ENCODE measurements at regions not wholly inside any gene's neighbourhood (a gene's known extent, or its start where the extent isn't known, plus 50 kb on each side); places are given as distances from the start of the nearest gene placed in this dataset.

DNA sequence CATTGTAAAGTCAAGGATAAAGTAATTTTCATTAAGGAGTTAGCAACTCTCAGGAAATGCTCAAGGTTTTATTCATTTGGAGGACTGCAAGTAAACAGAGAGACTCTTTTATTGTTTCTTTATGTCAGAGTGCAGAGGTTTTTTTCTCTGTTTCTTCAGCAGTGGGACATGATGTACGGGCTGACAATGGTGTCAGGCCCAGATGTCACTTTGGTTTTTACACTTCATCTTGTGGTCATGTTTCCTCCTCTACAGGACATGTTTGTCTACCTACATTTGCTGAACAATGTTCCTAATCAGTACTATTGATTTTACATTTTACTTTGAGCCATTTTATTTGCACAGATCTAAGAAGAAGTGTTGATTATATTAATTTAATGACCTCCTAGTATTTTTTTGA lies 72.8 kb upstream of the PARP8 start:
- TF ChIP-seq, protein P1, sequence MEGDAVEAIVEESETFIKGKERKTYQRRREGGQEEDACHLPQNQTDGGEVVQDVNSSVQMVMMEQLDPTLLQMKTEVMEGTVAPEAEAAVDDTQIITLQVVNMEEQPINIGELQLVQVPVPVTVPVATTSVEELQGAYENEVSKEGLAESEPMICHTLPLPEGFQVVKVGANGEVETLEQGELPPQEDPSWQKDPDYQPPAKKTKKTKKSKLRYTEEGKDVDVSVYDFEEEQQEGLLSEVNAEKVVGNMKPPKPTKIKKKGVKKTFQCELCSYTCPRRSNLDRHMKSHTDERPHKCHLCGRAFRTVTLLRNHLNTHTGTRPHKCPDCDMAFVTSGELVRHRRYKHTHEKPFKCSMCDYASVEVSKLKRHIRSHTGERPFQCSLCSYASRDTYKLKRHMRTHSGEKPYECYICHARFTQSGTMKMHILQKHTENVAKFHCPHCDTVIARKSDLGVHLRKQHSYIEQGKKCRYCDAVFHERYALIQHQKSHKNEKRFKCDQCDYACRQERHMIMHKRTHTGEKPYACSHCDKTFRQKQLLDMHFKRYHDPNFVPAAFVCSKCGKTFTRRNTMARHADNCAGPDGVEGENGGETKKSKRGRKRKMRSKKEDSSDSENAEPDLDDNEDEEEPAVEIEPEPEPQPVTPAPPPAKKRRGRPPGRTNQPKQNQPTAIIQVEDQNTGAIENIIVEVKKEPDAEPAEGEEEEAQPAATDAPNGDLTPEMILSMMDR (IDR thresholded peaks at IDR 0.05; ENCODE audit: low read depth, low read length, poor library complexity, severe bottlenecking), result no peak
- no peak for TF ChIP-seq EZH2phosphoT487 (IDR thresholded peaks at IDR 0.05; ENCODE audit: borderline replicate concordance, low read length)

Measured in DOHH2 (cell line).